Nephron (organoid): ENCODE measurements at regions not wholly inside any gene's neighbourhood (a gene's known extent, or its start where the extent isn't known, plus 50 kb on each side); places are given as distances from the start of the nearest gene placed in this dataset.

Source experiments
- H3K27ac Mint-ChIP-seq, 3 experiments: 2 replicates each; pipeline ENCODE4 v1.8.0; 2020; ENCODE audit warnings: mixed read lengths in 3 of 3, mild to moderate bottlenecking in 2 of 3, moderate library complexity in 1 of 3
- H3K27me3 Mint-ChIP-seq: 2 replicates; pipeline ENCODE4 v1.8.0; 2021; ENCODE audit warnings: low read depth, mild to moderate bottlenecking, moderate library complexity, mixed read lengths
- H3K36me3 Mint-ChIP-seq: 2 replicates; pipeline ENCODE4 v1.8.0; 2020; ENCODE audit warnings: low read depth, mixed read lengths
- H3K4me1 Mint-ChIP-seq: 2 replicates; pipeline ENCODE4 v1.8.0; 2020; ENCODE audit warnings: mixed read lengths
- H3K4me3 Mint-ChIP-seq, 3 experiments: 2 replicates each; pipeline ENCODE4 v1.8.0; 2020; ENCODE audit warnings: mild to moderate bottlenecking in 3 of 3, mixed read lengths in 3 of 3, moderate library complexity in 2 of 3
- H3K9me3 Mint-ChIP-seq: 2 replicates; pipeline ENCODE4 v1.8.0; 2020; ENCODE audit warnings: mixed read lengths
- TF ChIP-seq, protein P1 (sequence below), 3 experiments: fragments of 200-600 bp; sonication (generic); IDR thresholded peaks; one replicate each; pipeline ENCODE4 v1.5.0; 2021; ENCODE audit warnings: antibody characterized with exemption in 3 of 3; ENCODE audit not compliant: unreplicated experiment in 3 of 3

DNA sequence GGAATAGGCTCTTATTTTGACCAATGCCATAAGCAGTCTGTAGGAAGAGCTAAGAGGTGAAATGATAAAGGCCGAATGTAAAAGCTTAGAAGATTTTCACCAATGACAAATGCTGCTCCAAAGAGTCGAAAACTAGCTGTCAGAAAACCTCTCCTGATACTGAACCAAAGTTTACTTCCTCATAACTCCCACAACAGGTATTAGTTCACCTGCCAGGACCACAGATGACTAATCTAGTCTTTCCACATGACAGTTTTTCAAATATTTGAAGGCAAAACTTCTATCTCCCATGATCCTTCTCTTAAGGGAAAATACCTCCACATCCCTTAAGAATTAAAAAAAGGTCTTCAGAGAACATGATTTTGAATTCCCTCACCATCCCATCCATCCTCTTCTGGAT lies 473.2 kb upstream of the SPHKAP start:
- Mint-ChIP-seq H3K4me1 (peaks cover 4% of the 10 kb centered on the region), H3K27me3 (peaks cover 10% of the 10 kb centered on the region), H3K27ac (no peak overlapping the region), H3K36me3 (no peaks in the 10 kb centered on the region), H3K9me3 (no peaks in the 10 kb centered on the region), H3K4me3 (no peak overlapping the region)
- TF ChIP-seq, protein P1, sequence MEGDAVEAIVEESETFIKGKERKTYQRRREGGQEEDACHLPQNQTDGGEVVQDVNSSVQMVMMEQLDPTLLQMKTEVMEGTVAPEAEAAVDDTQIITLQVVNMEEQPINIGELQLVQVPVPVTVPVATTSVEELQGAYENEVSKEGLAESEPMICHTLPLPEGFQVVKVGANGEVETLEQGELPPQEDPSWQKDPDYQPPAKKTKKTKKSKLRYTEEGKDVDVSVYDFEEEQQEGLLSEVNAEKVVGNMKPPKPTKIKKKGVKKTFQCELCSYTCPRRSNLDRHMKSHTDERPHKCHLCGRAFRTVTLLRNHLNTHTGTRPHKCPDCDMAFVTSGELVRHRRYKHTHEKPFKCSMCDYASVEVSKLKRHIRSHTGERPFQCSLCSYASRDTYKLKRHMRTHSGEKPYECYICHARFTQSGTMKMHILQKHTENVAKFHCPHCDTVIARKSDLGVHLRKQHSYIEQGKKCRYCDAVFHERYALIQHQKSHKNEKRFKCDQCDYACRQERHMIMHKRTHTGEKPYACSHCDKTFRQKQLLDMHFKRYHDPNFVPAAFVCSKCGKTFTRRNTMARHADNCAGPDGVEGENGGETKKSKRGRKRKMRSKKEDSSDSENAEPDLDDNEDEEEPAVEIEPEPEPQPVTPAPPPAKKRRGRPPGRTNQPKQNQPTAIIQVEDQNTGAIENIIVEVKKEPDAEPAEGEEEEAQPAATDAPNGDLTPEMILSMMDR (IDR thresholded peaks at IDR 0.05; ENCODE audit: unreplicated experiment in 3 of 3) = no peak

DNA sequence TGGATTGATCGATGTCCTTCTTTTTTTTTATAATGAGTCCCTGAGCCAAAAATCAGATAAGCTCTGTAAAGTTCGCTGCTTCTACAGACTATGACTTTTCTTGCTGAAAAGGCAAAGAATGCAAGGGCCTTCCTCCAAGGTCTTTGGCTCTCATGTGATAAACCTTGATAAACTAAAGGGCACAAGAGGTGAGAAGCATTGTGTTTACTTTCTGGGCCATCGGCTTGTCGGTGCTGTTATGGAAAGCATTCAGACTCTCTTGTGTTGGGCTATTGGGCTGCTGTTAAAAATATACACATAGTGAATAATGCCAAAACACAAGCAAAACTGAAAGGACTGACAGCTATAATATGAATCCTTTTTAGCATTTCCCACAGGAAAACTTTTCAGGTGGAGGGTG lies 472.4 kb upstream of the SPHKAP start:
- H3K36me3 Mint-ChIP-seq = no peaks in the 10 kb centered on the region
- TF ChIP-seq, protein P1 (IDR thresholded peaks at IDR 0.05; ENCODE audit: unreplicated experiment in 3 of 3) = no peak

DNA sequence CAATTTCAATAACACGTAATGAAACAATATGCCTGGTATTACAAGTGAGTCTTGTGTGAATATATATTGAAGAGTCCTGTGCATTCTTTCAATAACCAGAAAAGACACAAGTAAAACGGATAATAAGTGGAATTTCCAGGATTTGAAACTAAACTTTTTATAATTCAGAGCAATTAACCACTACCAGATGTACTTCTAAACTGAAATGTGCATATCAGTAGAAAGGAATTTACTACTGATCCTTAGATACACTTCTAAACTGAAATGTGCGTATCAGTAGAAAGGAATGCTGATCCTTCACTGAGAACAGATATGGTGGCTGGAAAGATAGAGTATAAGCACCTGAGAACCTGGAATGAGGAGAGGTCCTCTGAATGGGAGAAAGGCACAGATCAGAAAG lies 470.9 kb upstream of the SPHKAP start:
- Mint-ChIP-seq H3K27me3 (peaks cover 10% of the 10 kb centered on the region), H3K36me3 (no peaks in the 10 kb centered on the region), H3K4me3 (no peak overlapping the region), H3K4me1 (no peaks in the 10 kb centered on the region), H3K9me3 (no peaks in the 10 kb centered on the region), H3K27ac (no peak overlapping the region)
- TF ChIP-seq, protein P1 (IDR thresholded peaks at IDR 0.05; ENCODE audit: unreplicated experiment in 3 of 3) = no peak

More for the DNA sequence above, 472.4 kb upstream of the SPHKAP start:
- H3K9me3 Mint-ChIP-seq = no peaks in the 10 kb centered on the region
- H3K4me3 Mint-ChIP-seq = no peak overlapping the region
- peaks cover 10% of the 10 kb centered on the region for H3K27me3 Mint-ChIP-seq
- H3K27ac Mint-ChIP-seq = no peak overlapping the region
- H3K4me1 Mint-ChIP-seq = peaks cover 4% of the 10 kb centered on the region

DNA sequence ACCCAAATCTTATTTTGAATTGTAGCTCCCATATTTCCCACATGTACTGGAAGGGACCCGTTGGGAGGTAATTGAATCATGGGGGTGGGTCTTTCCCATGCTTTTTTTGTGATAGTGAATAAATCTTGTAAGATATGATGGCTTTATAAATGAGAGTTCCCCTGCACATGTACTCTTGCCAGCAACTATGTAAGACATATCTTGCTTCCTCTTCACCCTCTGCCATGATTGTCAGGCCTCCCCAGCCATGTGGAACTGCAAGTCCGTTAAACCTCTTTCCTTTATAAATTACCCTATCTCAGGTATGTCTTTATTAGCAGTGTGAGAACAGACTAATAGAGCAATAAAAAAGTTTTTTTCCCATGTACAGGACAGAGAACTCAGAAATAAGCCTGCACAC lies 468.4 kb upstream of the SPHKAP start:
- Mint-ChIP-seq H3K4me3 (no peak overlapping the region), H3K36me3 (no peaks in the 10 kb centered on the region), H3K27ac (no peak overlapping the region), H3K9me3 (no peaks in the 10 kb centered on the region), H3K4me1 (no peaks in the 10 kb centered on the region), H3K27me3 (peaks cover 4% of the 10 kb centered on the region)
- TF ChIP-seq, protein P1 (IDR thresholded peaks at IDR 0.05; ENCODE audit: unreplicated experiment in 3 of 3) = no peak

DNA sequence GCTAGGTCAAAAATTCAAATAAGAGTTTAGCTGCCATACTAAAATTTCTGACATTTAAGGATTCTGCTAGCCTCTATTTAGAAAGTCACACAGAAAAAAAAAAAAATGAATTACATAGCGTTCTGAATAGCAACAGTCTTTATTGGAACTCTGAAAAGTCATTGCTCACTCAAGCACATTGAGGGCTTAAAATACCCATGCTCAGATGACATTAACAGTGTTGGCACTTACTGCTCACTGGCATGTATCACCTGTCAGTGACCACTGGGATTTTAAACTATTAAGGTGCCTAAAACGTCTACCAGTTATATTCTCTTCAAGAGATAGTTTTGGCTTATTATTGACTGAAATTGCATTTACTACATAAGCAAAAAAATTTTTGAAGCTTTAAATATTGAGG lies 468.0 kb upstream of the SPHKAP start:
- H3K9me3 Mint-ChIP-seq = no peaks in the 10 kb centered on the region
- H3K4me3 Mint-ChIP-seq = no peak overlapping the region
- TF ChIP-seq, protein P1 (IDR thresholded peaks at IDR 0.05; ENCODE audit: unreplicated experiment in 3 of 3) = no peak
- H3K4me1 Mint-ChIP-seq = no peaks in the 10 kb centered on the region
- peaks cover 4% of the 10 kb centered on the region for H3K27me3 Mint-ChIP-seq
- no peaks in the 10 kb centered on the region for H3K36me3 Mint-ChIP-seq
- no peak overlapping the region for H3K27ac Mint-ChIP-seq

DNA sequence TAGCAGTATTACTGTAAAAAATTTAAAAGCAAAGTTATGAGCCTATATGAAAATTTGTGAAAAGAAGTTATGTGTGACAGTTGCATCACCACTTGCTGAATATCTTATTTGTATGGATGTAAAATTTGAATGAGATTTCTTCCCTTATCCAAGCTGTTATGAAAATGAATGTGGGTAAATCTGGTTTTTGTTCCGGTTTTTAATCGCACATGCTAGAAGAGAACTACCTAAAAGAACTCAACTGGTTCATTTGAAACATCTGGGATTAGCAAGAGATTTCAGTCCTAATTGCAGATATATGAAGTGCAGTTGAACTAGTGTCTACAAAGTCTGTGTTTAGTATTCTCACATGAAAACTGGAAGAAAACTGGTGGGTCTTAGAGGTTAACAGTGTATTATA lies 467.1 kb upstream of the SPHKAP start:
- no peak overlapping the region for H3K4me3 Mint-ChIP-seq
- TF ChIP-seq, protein P1 (IDR thresholded peaks at IDR 0.05; ENCODE audit: unreplicated experiment in 3 of 3) = no peak
- peaks cover 4% of the 10 kb centered on the region for H3K27me3 Mint-ChIP-seq
- no peaks in the 10 kb centered on the region for H3K36me3 Mint-ChIP-seq
- H3K27ac Mint-ChIP-seq = no peak overlapping the region
- H3K9me3 Mint-ChIP-seq = no peaks in the 10 kb centered on the region
- no peaks in the 10 kb centered on the region for H3K4me1 Mint-ChIP-seq
